22Rv1 (cell line): ENCODE measurements at regions not wholly inside any gene's neighbourhood (a gene's known extent, or its start where the extent isn't known, plus 50 kb on each side); places are given as distances from the start of the nearest gene placed in this dataset.
A peak's percentile ranks its signal among the peaks of the same experiment; 100 is the strongest.
"Not testable (repeated sequence)": the region's sequence is repeated elsewhere in the genome, so short reads cannot be mapped to it uniquely, and the experiment has no call there.

Experiments used
- H3K27ac ChIP-seq: fragments of 450-650 bp; 2 replicates; pipeline ENCODE4 v1.5.1; 2017
- ZFX ChIP-seq: fragments of 450-650 bp; IDR thresholded peaks from 2 replicates; pipeline ENCODE4 v1.6.1; 2017; ENCODE audit warnings: antibody characterized with exemption, borderline replicate concordance
- TF ChIP-seq, protein P1 (sequence below): fragments of 450-650 bp; IDR thresholded peaks from 2 replicates; pipeline ENCODE4 v1.5.1; 2017; ENCODE audit warnings: mild to moderate bottlenecking

DNA sequence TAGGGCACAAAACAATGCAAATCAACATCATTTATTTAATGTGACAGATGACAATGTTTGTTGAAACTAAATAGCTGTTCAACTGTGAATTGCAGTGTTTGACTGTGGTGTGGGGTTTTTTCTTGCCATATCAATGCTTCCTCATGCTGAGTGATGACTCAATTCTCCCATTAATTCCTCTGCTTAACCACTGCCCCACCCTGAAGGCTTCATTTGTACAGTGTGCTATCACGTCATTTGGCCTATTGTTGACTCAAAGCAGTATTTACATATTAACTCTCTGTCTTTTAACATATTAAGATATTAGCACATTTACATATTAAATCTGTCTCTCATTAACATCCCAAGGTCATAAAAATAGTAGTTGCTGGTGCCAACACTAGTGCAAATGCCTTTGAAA lies 164.8 kb upstream of the NRXN3 start:
- no peak overlapping the region for H3K27ac ChIP-seq
- TF ChIP-seq, protein P1, sequence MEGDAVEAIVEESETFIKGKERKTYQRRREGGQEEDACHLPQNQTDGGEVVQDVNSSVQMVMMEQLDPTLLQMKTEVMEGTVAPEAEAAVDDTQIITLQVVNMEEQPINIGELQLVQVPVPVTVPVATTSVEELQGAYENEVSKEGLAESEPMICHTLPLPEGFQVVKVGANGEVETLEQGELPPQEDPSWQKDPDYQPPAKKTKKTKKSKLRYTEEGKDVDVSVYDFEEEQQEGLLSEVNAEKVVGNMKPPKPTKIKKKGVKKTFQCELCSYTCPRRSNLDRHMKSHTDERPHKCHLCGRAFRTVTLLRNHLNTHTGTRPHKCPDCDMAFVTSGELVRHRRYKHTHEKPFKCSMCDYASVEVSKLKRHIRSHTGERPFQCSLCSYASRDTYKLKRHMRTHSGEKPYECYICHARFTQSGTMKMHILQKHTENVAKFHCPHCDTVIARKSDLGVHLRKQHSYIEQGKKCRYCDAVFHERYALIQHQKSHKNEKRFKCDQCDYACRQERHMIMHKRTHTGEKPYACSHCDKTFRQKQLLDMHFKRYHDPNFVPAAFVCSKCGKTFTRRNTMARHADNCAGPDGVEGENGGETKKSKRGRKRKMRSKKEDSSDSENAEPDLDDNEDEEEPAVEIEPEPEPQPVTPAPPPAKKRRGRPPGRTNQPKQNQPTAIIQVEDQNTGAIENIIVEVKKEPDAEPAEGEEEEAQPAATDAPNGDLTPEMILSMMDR: no peak
- TF ChIP-seq ZFX: no peak

DNA sequence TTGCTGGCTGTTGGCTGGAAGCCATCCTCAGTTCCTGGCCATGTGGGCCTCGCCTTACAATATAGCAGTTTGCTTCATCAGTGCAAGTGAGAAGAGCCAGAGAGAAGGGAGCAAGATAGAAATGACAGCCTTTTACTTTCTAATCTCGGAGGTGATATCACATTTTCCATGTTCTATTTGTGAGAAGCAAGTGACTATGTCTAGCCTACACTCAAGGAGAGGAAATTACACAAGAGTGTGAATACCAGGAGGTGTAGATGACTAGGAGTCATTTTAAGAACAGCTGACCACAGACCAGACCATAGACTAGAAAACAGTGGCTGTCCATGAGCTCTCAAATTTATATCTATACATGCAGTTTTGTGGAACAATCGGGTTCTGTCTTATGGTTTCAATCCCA lies 163.0 kb upstream of the NRXN3 start:
- H3K27ac ChIP-seq: no peak overlapping the region
- TF ChIP-seq, protein P1: no peak
- no peak for TF ChIP-seq ZFX

GRCh38 chr14:78010688-78011087 lies 159.5 kb upstream of the NRXN3 start:
- no peak overlapping the region for H3K27ac ChIP-seq
- TF ChIP-seq, protein P1: no peak
- no peak for TF ChIP-seq ZFX

DNA sequence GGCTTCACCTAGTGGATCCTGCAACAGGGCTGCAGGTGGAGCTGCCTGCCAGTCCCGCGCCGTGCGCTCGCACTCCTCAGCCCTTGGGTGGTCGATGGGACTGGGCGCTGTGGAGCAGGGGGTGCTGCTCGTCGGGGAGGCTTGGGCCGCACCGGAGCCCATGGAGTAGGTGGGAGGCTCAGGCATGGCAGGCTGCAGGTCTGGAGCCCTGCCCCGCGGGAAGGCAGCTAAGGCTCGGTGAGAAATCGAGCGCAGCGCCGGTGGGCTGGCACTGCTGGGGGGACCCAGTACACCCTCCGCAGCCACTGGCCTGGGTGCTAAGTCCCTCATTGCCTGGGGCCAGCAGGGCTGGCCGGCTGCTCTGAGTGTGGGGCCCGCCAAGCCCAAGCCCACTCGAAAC lies 156.3 kb upstream of the NRXN3 start:
- H3K27ac ChIP-seq: not testable (repeated sequence)

DNA sequence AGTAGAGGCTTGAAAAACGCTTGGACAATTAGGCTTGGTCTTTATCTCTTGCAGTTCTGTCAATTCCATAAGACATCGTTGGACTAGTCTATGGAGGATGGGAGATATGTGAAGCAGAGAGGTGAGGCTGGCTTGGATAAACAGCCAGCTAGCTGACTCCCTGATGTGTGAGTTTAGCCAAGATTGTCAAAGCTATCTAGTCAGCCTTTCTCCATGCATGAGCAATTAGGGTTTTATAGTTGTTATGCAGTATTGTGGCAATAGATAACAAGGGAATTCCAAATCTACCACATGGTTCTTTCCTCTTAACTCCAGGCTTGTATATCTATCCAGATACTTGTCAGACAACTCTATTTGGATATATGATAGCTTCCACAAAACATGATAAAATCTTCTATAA lies 153.6 kb upstream of the NRXN3 start:
- no peak overlapping the region for H3K27ac ChIP-seq
- TF ChIP-seq, protein P1: no peak
- no peak for TF ChIP-seq ZFX

DNA sequence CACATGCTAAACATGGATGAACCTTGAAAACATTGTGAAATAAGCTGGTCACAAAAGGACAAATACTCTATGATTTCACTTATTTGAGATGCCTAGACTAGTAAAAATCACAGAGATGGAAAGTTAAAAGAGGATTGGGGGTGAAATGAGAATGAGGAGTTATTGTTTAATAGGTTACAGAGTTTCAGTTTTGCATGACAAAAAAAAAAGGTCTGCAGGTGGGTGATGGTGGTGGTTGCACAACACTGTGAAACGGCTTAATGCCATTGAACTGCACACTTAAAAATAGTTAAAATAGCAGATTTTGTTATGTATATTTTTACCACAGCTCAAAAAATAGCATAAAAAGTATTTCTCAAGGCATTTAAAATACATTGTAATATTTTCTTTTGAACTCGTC lies 151.9 kb upstream of the NRXN3 start:
- TF ChIP-seq, protein P1: no peak
- TF ChIP-seq ZFX: no peak
- H3K27ac ChIP-seq: no peak overlapping the region

DNA sequence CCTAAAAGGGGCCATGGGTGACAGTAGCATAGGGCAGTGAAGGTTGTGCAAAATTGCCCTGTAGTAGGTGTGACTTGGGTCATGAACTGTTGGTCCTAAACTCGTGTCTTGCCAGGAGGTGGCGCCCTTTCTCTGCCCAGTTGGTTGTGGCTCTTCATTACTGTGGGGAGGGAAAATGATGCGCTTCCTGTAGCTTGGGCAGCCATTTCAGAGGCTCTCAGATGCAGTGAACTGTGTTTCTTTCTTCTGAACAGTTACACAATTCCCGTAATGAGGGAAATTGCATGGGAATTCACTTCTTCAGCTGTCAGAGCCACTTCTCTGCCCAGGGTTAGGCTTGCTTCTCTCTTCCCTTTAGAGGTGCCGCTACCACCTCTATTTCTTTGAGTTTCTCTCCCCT lies 148.1 kb upstream of the NRXN3 start:
- H3K27ac ChIP-seq: no peak overlapping the region
- TF ChIP-seq, protein P1: peak; percentile 87
- TF ChIP-seq ZFX: no peak

GRCh38 chr14:78023112-78023511 lies 147.1 kb upstream of the NRXN3 start:
- TF ChIP-seq ZFX: no peak
- TF ChIP-seq, protein P1: no peak

More at GRCh38 chr14:78023112-78023511, 147.1 kb upstream of the NRXN3 start:
- H3K27ac ChIP-seq: no peak overlapping the region
